ENCODE measurements at regions not wholly inside any gene's neighbourhood (a gene's known extent, or its start where the extent isn't known, plus 50 kb on each side); places are given as distances from the start of the nearest gene placed in this dataset.

DNA sequence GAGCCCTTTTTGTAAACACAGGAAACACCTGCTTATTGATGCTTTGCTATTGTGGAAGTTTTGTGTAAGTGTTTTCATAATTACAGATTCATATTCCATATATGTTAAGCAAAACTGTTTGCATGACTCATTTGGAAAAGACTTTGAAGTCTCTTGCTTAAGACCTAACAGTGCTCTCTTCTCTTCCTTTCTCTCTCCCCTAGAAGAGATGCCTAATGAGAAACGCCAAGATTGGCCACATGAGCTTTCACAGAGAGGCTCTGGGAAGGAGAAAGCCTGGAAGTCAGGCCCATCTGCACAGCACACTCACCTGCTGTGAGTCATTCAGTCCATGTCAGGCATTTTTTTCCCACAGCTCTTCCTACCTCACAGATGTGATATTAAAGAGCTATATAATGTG is 101.6 kb upstream of the PALMD start:
- DNase-seq, result peak in 1 of 2 donors; percentile 9
- H3K36me3 ChIP-seq (ENCODE audit: control insufficient read depth in 1 of 2, insufficient read depth in 2 of 2, low read length in 2 of 2), result no peaks in the 10 kb centered on the region
- no peaks in the 10 kb centered on the region for H3K79me1 ChIP-seq (ENCODE audit: low read length)
- H3K4ac ChIP-seq (ENCODE audit: low read depth, low read length), result no peak overlapping the region
- no peak overlapping the region for H4K12ac ChIP-seq (ENCODE audit: low read depth, low read length)
- WGBS (ENCODE audit: extremely low coverage, insufficient coverage, insufficient read length), result no CpG with 5 or more reads among the region's 1 CpG
- H2AFZ ChIP-seq (ENCODE audit: insufficient read depth, low read length, poor library complexity), result no peak overlapping the region
- H4K91ac ChIP-seq (ENCODE audit: low read depth, low read length), result no peak overlapping the region
- no peak overlapping the region for H2AK5ac ChIP-seq (ENCODE audit: low read length)
- H3K4me3 ChIP-seq (ENCODE audit: low read depth, low read length), result no peak overlapping the region
- no peak overlapping the region for H2BK120ac ChIP-seq (ENCODE audit: insufficient read depth, low read length, poor library complexity)
- no peak overlapping the region for H3K23ac ChIP-seq (ENCODE audit: low read length)
- no peak overlapping the region for H3K14ac ChIP-seq (ENCODE audit: low read length)
- H3K27ac ChIP-seq (ENCODE audit: low read depth, low read length), result no peak overlapping the region
- no peak overlapping the region for H2BK5ac ChIP-seq (ENCODE audit: low read depth, low read length, poor library complexity)
- H4K8ac ChIP-seq (ENCODE audit: low read depth, low read length), result no peak overlapping the region
- H3K27me3 ChIP-seq (ENCODE audit: insufficient read depth, low read length), result no peaks in the 10 kb centered on the region
- H3K9ac ChIP-seq (ENCODE audit: low read length), result no peak overlapping the region
- H3K4me1 ChIP-seq (ENCODE audit: control insufficient read depth in 1 of 2, insufficient read depth in 2 of 2, low read length in 2 of 2), result no peaks in the 10 kb centered on the region
- H3K79me2 ChIP-seq (ENCODE audit: control insufficient read depth, insufficient read depth, low read length, poor library complexity), result no peaks in the 10 kb centered on the region
- H3K18ac ChIP-seq (ENCODE audit: low read length), result no peak overlapping the region
- no peaks in the 10 kb centered on the region for H3K9me3 ChIP-seq (ENCODE audit: insufficient read depth, low read depth, low read length)
- H3K4me2 ChIP-seq (ENCODE audit: low read length), result no peak overlapping the region
- no peak overlapping the region for H2BK12ac ChIP-seq (ENCODE audit: low read length)

GRCh38 chr1:99546432-99547416 is 99.2 kb upstream of the PALMD start:
- DNase-seq, result no peak
- H3K79me2 ChIP-seq (ENCODE audit: control insufficient read depth, insufficient read depth, low read length, poor library complexity), result no peaks in the 10 kb centered on the region
- no peak overlapping the region for H3K4me2 ChIP-seq (ENCODE audit: low read length)
- H4K8ac ChIP-seq (ENCODE audit: low read depth, low read length), result no peak overlapping the region
- H3K9ac ChIP-seq (ENCODE audit: low read length), result no peak overlapping the region
- WGBS (ENCODE audit: extremely low coverage, insufficient coverage, insufficient read length), result no CpG with 5 or more reads among the region's 3 CpGs
- no peak overlapping the region for H3K14ac ChIP-seq (ENCODE audit: low read length)
- no peak overlapping the region for H3K4ac ChIP-seq (ENCODE audit: low read depth, low read length)
- H3K4me1 ChIP-seq (ENCODE audit: control insufficient read depth in 1 of 2, insufficient read depth in 2 of 2, low read length in 2 of 2), result no peaks in the 10 kb centered on the region
- no peak overlapping the region for H4K12ac ChIP-seq (ENCODE audit: low read depth, low read length)
- H3K23ac ChIP-seq (ENCODE audit: low read length), result no peak overlapping the region
- H2BK120ac ChIP-seq (ENCODE audit: insufficient read depth, low read length, poor library complexity), result no peak overlapping the region
- H3K27ac ChIP-seq (ENCODE audit: low read depth, low read length), result no peak overlapping the region
- H2AK5ac ChIP-seq (ENCODE audit: low read length), result no peak overlapping the region
- no peak overlapping the region for H2AFZ ChIP-seq (ENCODE audit: insufficient read depth, low read length, poor library complexity)
- no peak overlapping the region for H4K91ac ChIP-seq (ENCODE audit: low read depth, low read length)
- no peaks in the 10 kb centered on the region for H3K36me3 ChIP-seq (ENCODE audit: control insufficient read depth in 1 of 2, insufficient read depth in 2 of 2, low read length in 2 of 2)
- H3K18ac ChIP-seq (ENCODE audit: low read length), result no peak overlapping the region
- no peaks in the 10 kb centered on the region for H3K9me3 ChIP-seq (ENCODE audit: insufficient read depth, low read depth, low read length)
- H3K4me3 ChIP-seq (ENCODE audit: low read depth, low read length), result no peak overlapping the region
- H2BK5ac ChIP-seq (ENCODE audit: low read depth, low read length, poor library complexity), result no peak overlapping the region
- H2BK12ac ChIP-seq (ENCODE audit: low read length), result no peak overlapping the region
- H3K79me1 ChIP-seq (ENCODE audit: low read length), result no peaks in the 10 kb centered on the region
- H3K27me3 ChIP-seq (ENCODE audit: insufficient read depth, low read length), result no peaks in the 10 kb centered on the region

DNA sequence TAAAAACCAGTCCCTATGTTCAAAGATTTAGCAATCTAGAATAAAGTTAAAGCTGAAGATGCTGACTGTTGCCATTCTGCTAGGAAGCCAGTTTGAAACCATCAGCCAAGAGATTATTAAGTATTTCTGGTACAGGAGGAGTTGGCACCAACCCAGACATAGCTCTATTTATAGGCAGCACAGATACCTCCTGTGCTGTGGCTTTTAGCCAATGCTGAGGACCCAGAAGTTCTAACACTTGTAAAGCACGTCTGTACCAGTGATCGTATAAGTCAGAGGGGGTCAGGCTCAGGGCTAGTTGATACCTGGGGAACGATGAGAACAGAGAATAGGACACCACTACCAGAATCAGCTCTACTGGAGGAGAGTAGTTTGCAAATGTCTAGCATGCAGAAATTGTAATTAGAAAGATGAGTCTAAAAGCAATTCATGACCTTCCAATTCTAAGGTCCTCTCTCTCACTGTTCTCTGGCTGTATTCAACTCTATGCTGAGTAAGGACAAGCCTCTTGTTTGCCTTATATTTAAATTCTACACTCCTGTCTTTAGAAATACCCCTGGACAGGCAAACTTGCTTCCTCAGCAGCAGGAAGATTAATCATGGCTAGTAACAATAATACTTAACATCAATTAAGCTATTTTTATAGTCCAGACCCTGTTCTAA is 96.8 kb upstream of the PALMD start:
- no peak for DNase-seq
- no peaks in the 10 kb centered on the region for H3K27me3 ChIP-seq (ENCODE audit: insufficient read depth, low read length)
- no peak overlapping the region for H4K91ac ChIP-seq (ENCODE audit: low read depth, low read length)
- H3K14ac ChIP-seq (ENCODE audit: low read length), result no peak overlapping the region
- H3K4me1 ChIP-seq (ENCODE audit: control insufficient read depth in 1 of 2, insufficient read depth in 2 of 2, low read length in 2 of 2), result no peaks in the 10 kb centered on the region
- no peak overlapping the region for H3K18ac ChIP-seq (ENCODE audit: low read length)
- H3K9me3 ChIP-seq (ENCODE audit: insufficient read depth, low read depth, low read length), result no peaks in the 10 kb centered on the region
- no peak overlapping the region for H3K27ac ChIP-seq (ENCODE audit: low read depth, low read length)
- no peak overlapping the region for H4K12ac ChIP-seq (ENCODE audit: low read depth, low read length)
- WGBS (ENCODE audit: extremely low coverage, insufficient coverage, insufficient read length), result no CpG with 5 or more reads among the region's 3 CpGs
- H3K23ac ChIP-seq (ENCODE audit: low read length), result no peak overlapping the region
- H3K79me2 ChIP-seq (ENCODE audit: control insufficient read depth, insufficient read depth, low read length, poor library complexity), result no peaks in the 10 kb centered on the region
- H2AFZ ChIP-seq (ENCODE audit: insufficient read depth, low read length, poor library complexity), result no peak overlapping the region
- H3K4ac ChIP-seq (ENCODE audit: low read depth, low read length), result no peak overlapping the region
- no peak overlapping the region for H3K4me2 ChIP-seq (ENCODE audit: low read length)
- H2AK5ac ChIP-seq (ENCODE audit: low read length), result no peak overlapping the region
- no peaks in the 10 kb centered on the region for H3K79me1 ChIP-seq (ENCODE audit: low read length)
- no peaks in the 10 kb centered on the region for H3K36me3 ChIP-seq (ENCODE audit: control insufficient read depth in 1 of 2, insufficient read depth in 2 of 2, low read length in 2 of 2)
- H2BK5ac ChIP-seq (ENCODE audit: low read depth, low read length, poor library complexity), result no peak overlapping the region
- no peak overlapping the region for H3K9ac ChIP-seq (ENCODE audit: low read length)
- no peak overlapping the region for H2BK12ac ChIP-seq (ENCODE audit: low read length)
- H2BK120ac ChIP-seq (ENCODE audit: insufficient read depth, low read length, poor library complexity), result no peak overlapping the region
- H3K4me3 ChIP-seq (ENCODE audit: low read depth, low read length), result no peak overlapping the region
- H4K8ac ChIP-seq (ENCODE audit: low read depth, low read length), result no peak overlapping the region

GRCh38 chr1:99550198-99550597 is 95.7 kb upstream of the PALMD start:
- DNase-seq, result no peak
- Histone ChIP-seq H3K9ac (ENCODE audit: low read length) (no peak overlapping the region), H3K4ac (ENCODE audit: low read depth, low read length) (no peak overlapping the region), H3K14ac (ENCODE audit: low read length) (no peak overlapping the region), H2AFZ (ENCODE audit: insufficient read depth, low read length, poor library complexity) (no peak overlapping the region), H4K12ac (ENCODE audit: low read depth, low read length) (no peak overlapping the region), H2BK120ac (ENCODE audit: insufficient read depth, low read length, poor library complexity) (no peak overlapping the region), H3K23ac (ENCODE audit: low read length) (no peak overlapping the region), H3K9me3 (ENCODE audit: insufficient read depth, low read depth, low read length) (no peaks in the 10 kb centered on the region), H2AK5ac (ENCODE audit: low read length) (no peak overlapping the region), H2BK12ac (ENCODE audit: low read length) (no peak overlapping the region), H2BK5ac (ENCODE audit: low read depth, low read length, poor library complexity) (no peak overlapping the region), H3K27ac (ENCODE audit: low read depth, low read length) (no peak overlapping the region), H3K36me3 (ENCODE audit: control insufficient read depth in 1 of 2, insufficient read depth in 2 of 2, low read length in 2 of 2) (no peaks in the 10 kb centered on the region), H3K27me3 (ENCODE audit: insufficient read depth, low read length) (no peaks in the 10 kb centered on the region), H3K18ac (ENCODE audit: low read length) (no peak overlapping the region), H3K4me2 (ENCODE audit: low read length) (no peak overlapping the region), H4K91ac (ENCODE audit: low read depth, low read length) (no peak overlapping the region), H3K4me1 (ENCODE audit: control insufficient read depth in 1 of 2, insufficient read depth in 2 of 2, low read length in 2 of 2) (no peaks in the 10 kb centered on the region), H3K4me3 (ENCODE audit: low read depth, low read length) (no peak overlapping the region), H3K79me1 (ENCODE audit: low read length) (no peaks in the 10 kb centered on the region), H4K8ac (ENCODE audit: low read depth, low read length) (no peak overlapping the region), H3K79me2 (ENCODE audit: control insufficient read depth, insufficient read depth, low read length, poor library complexity) (no peaks in the 10 kb centered on the region)
- WGBS (ENCODE audit: extremely low coverage, insufficient coverage, insufficient read length), result no CpG with 5 or more reads among the region's 9 CpGs
